Left ventricle myocardium inferior (tissue), 1 donor: ENCODE measurements at regions not wholly inside any gene's neighbourhood (a gene's known extent, or its start where the extent isn't known, plus 50 kb on each side); places are given as distances from the start of the nearest gene placed in this dataset.

Experiments
- DNase-seq: peaks from one replicate; pipeline ENCODE4 v3.0.0-alpha.2; 2020
- H3K27ac ChIP-seq: fragments of 200-600 bp; replicated peaks from 2 replicates; pipeline ENCODE4 v1.8.0; 2021
- H3K27me3 ChIP-seq: fragments of 200-600 bp; 2 replicates; pipeline ENCODE4 v1.8.0; 2021; ENCODE audit warnings: low read depth
- H3K36me3 ChIP-seq: fragments of 200-600 bp; 2 replicates; pipeline ENCODE4 v1.8.0; 2021
- H3K4me1 ChIP-seq: fragments of 200-600 bp; 2 replicates; pipeline ENCODE4 v1.8.0; 2021
- H3K4me3 ChIP-seq: fragments of 200-600 bp; 2 replicates; pipeline ENCODE4 v1.8.0; 2021; ENCODE audit warnings: mild to moderate bottlenecking, moderate library complexity
- H3K9me3 ChIP-seq: fragments of 200-600 bp; replicated peaks from 2 replicates; pipeline ENCODE4 v1.8.0; 2021
- CTCF ChIP-seq: fragments of 200-600 bp; IDR thresholded peaks from 2 replicates; pipeline ENCODE4 v1.8.0; 2021; ENCODE audit warnings: antibody characterized with exemption, mild to moderate bottlenecking, borderline replicate concordance
- intact Hi-C: fragments of 100-400 bp; cut with micrococcal nuclease; formaldehyde crosslinking; loops from one replicate; pipeline ENCODE4 v1.11.0; 2022
- donor health status: DM: no; HTN: yes; CAD: no; lungs with severe emphysema.

- Histone ChIP-seq H3K9me3 (peaks cover 20% of the 10 kb centered on the region), H3K27me3 (no peaks in the 10 kb centered on the region), H3K4me1 (no peaks in the 10 kb centered on the region), H3K4me3 (no peak overlapping the region), H3K27ac (peak overlapping the region; percentile 48), H3K36me3 (no peaks in the 10 kb centered on the region)
- TF ChIP-seq CTCF = no peak
- intact Hi-C loops = no loop called here
- DNase-seq = no peak
These were observed 214.6 kb upstream of the TMEM72 start for GRCh38 chr10:44696496-44696895.

- H3K4me3 ChIP-seq = no peak overlapping the region
- H3K4me1 ChIP-seq = no peaks in the 10 kb centered on the region
- peak overlapping the region; percentile 48 for H3K27ac ChIP-seq
- intact Hi-C loops = no loop called here
- no peaks in the 10 kb centered on the region for H3K36me3 ChIP-seq
- H3K9me3 ChIP-seq = peaks cover 26% of the 10 kb centered on the region
- no peak for DNase-seq
- TF ChIP-seq CTCF = no peak
- no peaks in the 10 kb centered on the region for H3K27me3 ChIP-seq
These were observed 214.0 kb upstream of the TMEM72 start for GRCh38 chr10:44697116-44697515.

DNA sequence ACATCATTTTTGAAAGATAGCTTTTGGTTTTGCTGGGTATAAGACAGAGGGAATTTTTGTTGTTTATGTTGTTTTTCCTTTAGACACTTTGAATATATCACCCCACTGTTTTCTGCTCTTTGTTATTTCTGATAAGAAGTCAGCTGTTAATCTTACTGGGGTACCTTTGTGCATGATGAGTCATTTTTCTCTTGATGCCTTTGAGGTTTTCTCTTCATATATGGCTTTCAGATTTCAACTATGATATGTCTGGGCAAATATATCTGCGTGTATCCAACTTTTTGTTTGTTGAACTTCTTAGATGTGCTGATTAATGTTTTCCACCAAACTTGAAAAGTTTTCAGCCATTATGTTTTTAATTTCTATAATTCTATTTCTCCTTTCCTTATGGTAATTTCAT, 208.6 kb upstream of the TMEM72 start:
- no peaks in the 10 kb centered on the region for H3K4me1 ChIP-seq
- intact Hi-C loops = no loop called here
- TF ChIP-seq CTCF = no peak
- H3K27me3 ChIP-seq = peaks cover 9% of the 10 kb centered on the region
- no peaks in the 10 kb centered on the region for H3K36me3 ChIP-seq
- DNase-seq = no peak
- no peak overlapping the region for H3K4me3 ChIP-seq
- peaks cover 43% of the 10 kb centered on the region for H3K9me3 ChIP-seq
- H3K27ac ChIP-seq = no peak overlapping the region

GRCh38 chr10:44703241-44704155, 207.6 kb upstream of the TMEM72 start:
- no peak for DNase-seq
- no peak overlapping the region for H3K4me3 ChIP-seq
- H3K27ac ChIP-seq = no peak overlapping the region
- no peaks in the 10 kb centered on the region for H3K4me1 ChIP-seq
- intact Hi-C loops = no loop called here
- no peaks in the 10 kb centered on the region for H3K36me3 ChIP-seq
- peaks cover 43% of the 10 kb centered on the region for H3K9me3 ChIP-seq
- H3K27me3 ChIP-seq = peaks cover 10% of the 10 kb centered on the region
- no peak for TF ChIP-seq CTCF

GRCh38 chr10:44704616-44705015, 206.5 kb upstream of the TMEM72 start:
- Histone ChIP-seq H3K27me3 (peaks cover 10% of the 10 kb centered on the region), H3K9me3 (peaks cover 43% of the 10 kb centered on the region), H3K27ac (no peak overlapping the region), H3K4me3 (no peak overlapping the region), H3K36me3 (no peaks in the 10 kb centered on the region), H3K4me1 (no peaks in the 10 kb centered on the region)
- intact Hi-C loops = no loop called here
- no peak for DNase-seq
- no peak for TF ChIP-seq CTCF
